Calu3 (cell line): ENCODE measurements at regions not wholly inside any gene's neighbourhood (a gene's known extent, or its start where the extent isn't known, plus 50 kb on each side); places are given as distances from the start of the nearest gene placed in this dataset.

Source experiments
- BruUV-seq: library from RNA; stranded (reverse); fragments of 400-500 nt; replicated peaks from 2 replicates; lab custom pipeline; 2021; lab: Mats Ljungman, UMichigan
- CTCF ChIA-PET: fragments of 300-600 bp; sonication (Branson Sonifier 250); formaldehyde crosslinking; loops from one replicate; lab custom pipeline; 2022; ENCODE audit warnings: antibody characterized with exemption; lab: Charles Lee
- DNase-seq: peaks from one replicate; pipeline ENCODE4 v3.0.0; 2022
- H3K27ac Mint-ChIP-seq: one replicate; pipeline ENCODE4 v1.8.0; 2022; ENCODE audit warnings: mixed read lengths; ENCODE audit not compliant: unreplicated experiment
- H3K27me3 Mint-ChIP-seq: one replicate; pipeline ENCODE4 v1.8.0; 2022; ENCODE audit warnings: mixed read lengths; ENCODE audit not compliant: unreplicated experiment
- H3K36me3 Mint-ChIP-seq: one replicate; pipeline ENCODE4 v1.8.0; 2022; ENCODE audit warnings: mild to moderate bottlenecking, moderate library complexity, mixed read lengths; ENCODE audit not compliant: insufficient read depth, unreplicated experiment
- H3K4me1 Mint-ChIP-seq: one replicate; pipeline ENCODE4 v1.8.0; 2022; ENCODE audit warnings: mild to moderate bottlenecking, low read depth, mixed read lengths; ENCODE audit not compliant: unreplicated experiment
- H3K4me3 Mint-ChIP-seq: one replicate; pipeline ENCODE4 v1.8.0; 2022; ENCODE audit warnings: mild to moderate bottlenecking, low read depth, moderate library complexity, mixed read lengths; ENCODE audit not compliant: unreplicated experiment
- H3K9me3 Mint-ChIP-seq: one replicate; pipeline ENCODE4 v1.8.0; 2022; ENCODE audit warnings: low read depth, mixed read lengths; ENCODE audit not compliant: unreplicated experiment
- intact Hi-C: fragments of 100-400 bp; cut with micrococcal nuclease; formaldehyde crosslinking; loops from one replicate; pipeline ENCODE4 v1.10.0; 2022; ENCODE audit not compliant: unreplicated experiment
- TF ChIP-seq, protein P1 (sequence below): fragments of 200-600 bp; IDR thresholded peaks from one replicate; pipeline ENCODE4 v1.8.0; 2022; ENCODE audit warnings: antibody characterized with exemption; ENCODE audit not compliant: unreplicated experiment

DNA sequence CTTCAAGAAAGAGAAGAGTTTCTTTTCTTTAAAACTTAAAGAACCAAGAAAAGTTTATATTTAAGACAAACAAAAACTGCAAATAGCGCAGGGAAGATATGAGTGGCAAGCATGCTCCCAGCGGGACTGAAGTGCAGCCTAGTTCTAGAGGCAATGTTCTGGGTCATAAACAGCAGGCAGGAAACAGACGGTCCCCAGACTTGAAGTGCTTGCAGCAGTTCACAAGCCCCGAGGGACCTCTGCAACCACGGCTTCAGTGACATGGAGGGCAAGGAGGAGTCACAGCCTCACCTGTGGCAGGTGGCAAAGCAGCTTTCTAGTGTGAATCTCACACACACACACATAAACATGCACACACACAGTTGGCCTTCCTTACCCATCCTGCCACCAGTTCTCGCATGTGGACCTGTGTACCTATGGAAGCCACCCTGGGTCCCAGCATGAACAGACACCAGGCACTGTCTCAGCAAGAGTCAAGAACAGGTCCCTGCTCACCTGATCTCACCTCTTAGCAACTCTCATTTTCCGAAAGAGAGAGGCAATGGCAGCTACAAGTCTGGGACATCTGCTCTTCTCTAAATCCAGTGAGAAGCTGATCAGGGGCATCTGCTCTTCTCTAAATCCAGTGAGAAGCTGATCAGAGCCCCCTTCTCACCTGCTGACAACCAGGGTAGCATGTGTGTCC lies 162.0 kb downstream of the EFNB2 start:
- no TSS peak for BruUV-seq
- H3K9me3 Mint-ChIP-seq = no peaks in the 10 kb centered on the region
- intact Hi-C loops = no loop called here
- H3K27me3 Mint-ChIP-seq = no peaks in the 10 kb centered on the region
- no peak overlapping the region for H3K27ac Mint-ChIP-seq
- CTCF ChIA-PET = no interaction called here
- TF ChIP-seq, protein P1, sequence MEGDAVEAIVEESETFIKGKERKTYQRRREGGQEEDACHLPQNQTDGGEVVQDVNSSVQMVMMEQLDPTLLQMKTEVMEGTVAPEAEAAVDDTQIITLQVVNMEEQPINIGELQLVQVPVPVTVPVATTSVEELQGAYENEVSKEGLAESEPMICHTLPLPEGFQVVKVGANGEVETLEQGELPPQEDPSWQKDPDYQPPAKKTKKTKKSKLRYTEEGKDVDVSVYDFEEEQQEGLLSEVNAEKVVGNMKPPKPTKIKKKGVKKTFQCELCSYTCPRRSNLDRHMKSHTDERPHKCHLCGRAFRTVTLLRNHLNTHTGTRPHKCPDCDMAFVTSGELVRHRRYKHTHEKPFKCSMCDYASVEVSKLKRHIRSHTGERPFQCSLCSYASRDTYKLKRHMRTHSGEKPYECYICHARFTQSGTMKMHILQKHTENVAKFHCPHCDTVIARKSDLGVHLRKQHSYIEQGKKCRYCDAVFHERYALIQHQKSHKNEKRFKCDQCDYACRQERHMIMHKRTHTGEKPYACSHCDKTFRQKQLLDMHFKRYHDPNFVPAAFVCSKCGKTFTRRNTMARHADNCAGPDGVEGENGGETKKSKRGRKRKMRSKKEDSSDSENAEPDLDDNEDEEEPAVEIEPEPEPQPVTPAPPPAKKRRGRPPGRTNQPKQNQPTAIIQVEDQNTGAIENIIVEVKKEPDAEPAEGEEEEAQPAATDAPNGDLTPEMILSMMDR = no peak
- H3K4me1 Mint-ChIP-seq = peaks cover 10% of the 10 kb centered on the region
- DNase-seq = no peak
- H3K36me3 Mint-ChIP-seq = no peaks in the 10 kb centered on the region
- no peak overlapping the region for H3K4me3 Mint-ChIP-seq

DNA sequence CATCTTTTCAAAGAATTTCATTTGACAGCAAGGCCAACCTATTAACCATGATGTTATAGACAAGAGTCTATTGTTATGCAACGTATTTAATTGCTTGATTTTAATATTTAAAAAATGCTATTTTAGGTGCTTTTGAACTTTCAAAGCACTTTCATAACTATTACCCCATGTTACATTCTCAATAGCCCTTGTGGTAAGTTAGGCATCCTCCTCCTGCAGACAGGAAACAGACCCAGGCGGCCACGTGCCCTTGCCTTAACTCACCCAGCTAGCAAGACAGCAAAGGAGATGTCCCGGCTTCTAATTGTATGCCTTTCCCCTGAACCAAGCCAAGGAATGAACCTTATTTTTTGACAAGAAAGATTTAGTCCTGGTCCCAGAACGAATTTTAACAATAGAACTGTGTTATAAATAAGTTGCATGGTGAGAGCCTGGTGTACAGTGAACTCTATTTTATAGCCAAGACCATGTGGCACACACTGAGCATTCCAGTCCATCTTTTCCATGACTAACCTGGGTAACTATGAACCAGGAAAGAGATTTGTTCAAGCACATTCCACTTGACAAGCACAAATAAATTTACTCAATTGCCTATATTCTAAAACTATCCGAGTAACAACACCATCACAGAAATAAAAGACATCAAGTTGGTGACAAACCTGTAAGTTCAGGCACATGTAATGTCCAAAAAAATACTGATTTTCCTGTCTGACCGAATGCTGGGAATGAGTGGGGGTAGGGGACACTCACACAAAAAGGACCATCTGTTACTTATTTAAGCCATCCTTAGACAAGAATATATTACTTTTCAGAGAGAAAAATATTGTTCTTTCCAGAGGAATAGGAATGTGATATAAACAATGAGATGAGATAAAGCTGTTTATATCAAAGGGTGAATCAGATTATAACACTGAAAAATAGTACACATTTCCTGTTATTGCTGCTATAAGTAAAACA lies 163.0 kb downstream of the EFNB2 start:
- CTCF ChIA-PET = no interaction called here
- intact Hi-C loops = no loop called here
- DNase-seq = no peak
- no peaks in the 10 kb centered on the region for H3K9me3 Mint-ChIP-seq
- H3K4me3 Mint-ChIP-seq = no peak overlapping the region
- H3K36me3 Mint-ChIP-seq = no peaks in the 10 kb centered on the region
- H3K27ac Mint-ChIP-seq = no peak overlapping the region
- TF ChIP-seq, protein P1 = no peak
- H3K27me3 Mint-ChIP-seq = no peaks in the 10 kb centered on the region
- peaks cover 8% of the 10 kb centered on the region for H3K4me1 Mint-ChIP-seq
- no TSS peak for BruUV-seq

DNA sequence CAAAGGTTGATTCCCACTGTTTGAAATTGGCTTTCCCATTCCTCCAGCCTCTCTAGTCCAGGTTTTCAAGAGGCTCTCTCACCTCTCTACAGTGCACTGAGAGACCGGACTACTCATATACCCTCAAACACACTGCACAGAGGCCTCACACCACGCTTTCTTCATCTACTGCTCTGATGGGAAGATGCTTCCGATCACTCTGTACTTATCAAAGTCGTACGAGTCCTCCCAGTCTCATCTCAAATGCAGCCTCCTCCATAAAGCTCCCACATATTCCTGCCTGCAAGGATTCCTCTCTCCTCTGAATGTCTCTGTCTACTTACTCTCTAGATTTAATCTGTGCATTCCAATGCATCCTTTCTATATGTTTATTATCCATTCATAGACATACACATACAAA lies 164.4 kb downstream of the EFNB2 start:
- DNase-seq = no peak
- Mint-ChIP-seq H3K27me3 (no peaks in the 10 kb centered on the region), H3K27ac (no peak overlapping the region), H3K36me3 (no peaks in the 10 kb centered on the region), H3K9me3 (no peaks in the 10 kb centered on the region), H3K4me1 (peaks cover under 1% of the 10 kb centered on the region), H3K4me3 (no peak overlapping the region)
- intact Hi-C loops = no loop called here
- CTCF ChIA-PET = no interaction called here
- no TSS peak for BruUV-seq
- TF ChIP-seq, protein P1 = no peak

DNA sequence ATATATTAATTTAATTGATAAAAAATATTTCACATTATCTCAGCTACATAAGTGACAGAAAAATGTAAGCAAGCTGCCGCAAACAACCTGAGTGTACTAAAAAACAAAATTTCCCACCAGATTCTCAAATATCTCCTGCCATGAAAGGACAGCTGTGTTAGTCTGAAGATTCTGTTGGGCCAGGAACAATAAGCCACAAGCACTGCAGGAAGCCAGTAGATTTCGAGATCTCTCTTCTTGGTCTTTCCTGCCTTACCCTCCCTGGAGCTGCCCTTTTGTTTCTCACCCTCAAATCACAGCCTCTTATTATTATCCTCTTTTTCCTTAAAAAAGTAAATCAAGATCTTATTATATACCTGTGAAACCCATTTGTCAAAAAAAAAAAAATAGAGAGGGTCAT lies 165.6 kb downstream of the EFNB2 start:
- Mint-ChIP-seq H3K27me3 (no peaks in the 10 kb centered on the region), H3K36me3 (no peaks in the 10 kb centered on the region), H3K4me3 (no peak overlapping the region), H3K27ac (no peak overlapping the region), H3K9me3 (no peaks in the 10 kb centered on the region), H3K4me1 (no peaks in the 10 kb centered on the region)
- CTCF ChIA-PET = no interaction called here
- no peak for DNase-seq
- BruUV-seq = no TSS peak
- TF ChIP-seq, protein P1 = no peak
- intact Hi-C loops = no loop called here
